Common myeloid progenitor, CD34-positive (primary cell): ENCODE measurements at regions not wholly inside any gene's neighbourhood (a gene's known extent, or its start where the extent isn't known, plus 50 kb on each side); places are given as distances from the start of the nearest gene placed in this dataset.

ENCODE experiments used
- CTCF ChIA-PET: fragments of 350-600 bp; sonication (Branson Sonifier 250); formaldehyde crosslinking; loops from one replicate; lab custom pipeline; 2021; ENCODE audit warnings: antibody characterized with exemption; lab: Charles Lee
- POLR2A ChIA-PET: fragments of 350-600 bp; sonication (Branson Sonifier 250); formaldehyde crosslinking; loops from one replicate; lab custom pipeline; 2021; ENCODE audit warnings: antibody characterized with exemption; lab: Charles Lee
- DNase-seq, 3 donors: peaks; one replicate each; pipeline versions ENCODE4 v3.0.0 to v3.0.0-alpha.2; 2013
- H3K27ac ChIP-seq, 2 experiments: 1 replicate in 1 of 2; 2 replicates in 1 of 2; pipeline ENCODE4 v1.7.0; 2013; ENCODE audit warnings: inconsistent platforms in 2 of 2, low read length in 2 of 2, mild to moderate bottlenecking in 2 of 2, low read depth in 1 of 2, moderate library complexity in 1 of 2; ENCODE audit not compliant: severe bottlenecking in 2 of 2, insufficient read depth in 1 of 2, poor library complexity in 1 of 2
- H3K27me3 ChIP-seq, 5 experiments: replicated peaks in 2 of 5; 1 replicate in 3 of 5; 2 replicates in 2 of 5; pipeline versions ENCODE4 v1.6.1 to v1.7.0; 2013; ENCODE audit warnings: low read length in 4 of 5, mild to moderate bottlenecking in 2 of 5, moderate library complexity in 2 of 5, inconsistent platforms in 1 of 5; ENCODE audit not compliant: insufficient read depth in 5 of 5, control insufficient read depth in 4 of 5
- H3K36me3 ChIP-seq, 4 experiments: 1 replicate in 2 of 4; 2 replicates in 2 of 4; pipeline versions ENCODE4 v1.6.1 to v1.7.0; 2013; ENCODE audit warnings: low read length in 3 of 4, control low read depth in 1 of 4, mild to moderate bottlenecking in 1 of 4; ENCODE audit not compliant: control insufficient read depth in 4 of 4, insufficient read depth in 4 of 4
- H3K4me1 ChIP-seq, 4 experiments: 1 replicate in 3 of 4; 2 replicates in 1 of 4; pipeline versions ENCODE4 v1.6.1 to v1.7.1; 2013; ENCODE audit warnings: low read length in 3 of 4, mild to moderate bottlenecking in 3 of 4, control low read depth in 1 of 4, inconsistent platforms in 1 of 4, moderate library complexity in 1 of 4; ENCODE audit not compliant: control insufficient read depth in 4 of 4, insufficient read depth in 4 of 4; ENCODE audit errors: control extremely low read depth in 1 of 4
- H3K4me3 ChIP-seq, 7 experiments: 1 replicate in 4 of 7; 2 replicates in 3 of 7; pipeline versions ENCODE4 v1.5.1 to v1.7.0; 2013; ENCODE audit warnings: mild to moderate bottlenecking in 7 of 7, low read length in 6 of 7, moderate library complexity in 6 of 7, inconsistent platforms in 2 of 7, low read depth in 2 of 7, control low read depth in 1 of 7; ENCODE audit not compliant: insufficient read depth in 4 of 7, control insufficient read depth in 1 of 7; ENCODE audit errors: extremely low read depth in 1 of 7
- H3K9me3 ChIP-seq, 5 experiments: 1 replicate in 4 of 5; 2 replicates in 1 of 5; pipeline versions ENCODE4 v1.6.1 to v1.7.1; 2013; ENCODE audit warnings: low read length in 4 of 5, mild to moderate bottlenecking in 2 of 5, inconsistent platforms in 1 of 5, low read depth in 1 of 5, moderate library complexity in 1 of 5; ENCODE audit not compliant: control insufficient read depth in 4 of 5, insufficient read depth in 2 of 5; ENCODE audit errors: control extremely low read depth in 1 of 5
- WGBS: methylation state at CpG from one replicate; pipeline ENCODE4 v1.1.5; 2013; ENCODE audit not compliant: insufficient coverage; 5-methylcytosine and 5-hydroxymethylcytosine counted together

- ChIA-PET POLR2A (interaction anchor here (0.6 kb wide), 1 partner anchor 482 kb away, joined by 5 read pairs; no protein-coding TSS in a partner anchor), CTCF (no interaction called here)
- no peak overlapping the region for H3K4me3 ChIP-seq
- no peaks in the 10 kb centered on the region for H3K36me3 ChIP-seq
- no peaks in the 10 kb centered on the region for H3K27me3 ChIP-seq
- H3K9me3 ChIP-seq, result peaks cover 0 to 10% (median 0%) of the 10 kb centered on the region in 5 experiments
- no peak for DNase-seq
- no peak overlapping the region for H3K27ac ChIP-seq
- H3K4me1 ChIP-seq, result peaks cover 0 to 3% (median 0%) of the 10 kb centered on the region in 4 experiments
- no CpG with 5 or more reads among the region's 2 CpGs for WGBS
Observed at GRCh38 chr4:38211885-38212284, 251.7 kb downstream of the PTTG2 start.

GRCh38 chr4:38213083-38213805, 253.0 kb downstream of the PTTG2 start:
- ChIA-PET CTCF (interaction anchor here (0.6 kb wide), 1 partner anchor 11 kb away, joined by 3 read pairs; no protein-coding TSS in a partner anchor), POLR2A (no interaction called here)
- Histone ChIP-seq H3K27ac (no peak overlapping the region), H3K4me3 (no peak overlapping the region), H3K4me1 (peaks cover 0 to 3% (median 0%) of the 10 kb centered on the region in 4 experiments), H3K27me3 (no peaks in the 10 kb centered on the region), H3K9me3 (peaks cover 0 to 10% (median 0%) of the 10 kb centered on the region in 5 experiments), H3K36me3 (no peaks in the 10 kb centered on the region)
- DNase-seq, result peak in 2 of 3 donors; percentile 28 to 33
- 100% methylated on average over 1 of the region's 2 CpGs for WGBS

- CTCF ChIA-PET, result interaction anchor here (0.6 kb wide), 1 partner anchor 48 kb away, joined by 3 read pairs; no protein-coding TSS in a partner anchor
- Histone ChIP-seq H3K4me3 (no peak overlapping the region), H3K36me3 (no peaks in the 10 kb centered on the region), H3K9me3 (no peaks in the 10 kb centered on the region), H3K27me3 (no peaks in the 10 kb centered on the region), H3K27ac (no peak overlapping the region), H3K4me1 (no peaks in the 10 kb centered on the region)
- 100% methylated on average over 1 of the region's 2 CpGs for WGBS
- POLR2A ChIA-PET, result no interaction called here
- DNase-seq, result no peak
Observed at GRCh38 chr4:38222892-38223291, 262.7 kb downstream of the PTTG2 start.

- ChIA-PET CTCF (interaction anchor here (0.6 kb wide), 1 partner anchor 49 kb away, joined by 3 read pairs; no protein-coding TSS in a partner anchor), POLR2A (no interaction called here)
- Histone ChIP-seq H3K9me3 (no peaks in the 10 kb centered on the region), H3K4me1 (no peaks in the 10 kb centered on the region), H3K36me3 (no peaks in the 10 kb centered on the region), H3K27ac (no peak overlapping the region), H3K4me3 (no peak overlapping the region), H3K27me3 (no peaks in the 10 kb centered on the region)
- no CpG with 5 or more reads among the region's 1 CpG for WGBS
- no peak for DNase-seq
Observed at GRCh38 chr4:38223306-38223705, 263.1 kb downstream of the PTTG2 start.

GRCh38 chr4:38223782-38224236, 263.6 kb downstream of the PTTG2 start:
- 78% methylated on average over 6 of the region's 9 CpGs for whole genome bisulfite sequencing
- no peak overlapping the region for H3K4me3 ChIP-seq
- no peaks in the 10 kb centered on the region for H3K36me3 ChIP-seq
- no peaks in the 10 kb centered on the region for H3K4me1 ChIP-seq
- H3K27ac ChIP-seq, result no peak overlapping the region
- POLR2A ChIA-PET, result no interaction called here
- no peaks in the 10 kb centered on the region for H3K9me3 ChIP-seq
- CTCF ChIA-PET, result no interaction called here
- H3K27me3 ChIP-seq, result no peaks in the 10 kb centered on the region
- DNase-seq, result no peak

GRCh38 chr4:38224850-38225249, 264.7 kb downstream of the PTTG2 start:
- Histone ChIP-seq H3K4me3 (no peak overlapping the region), H3K4me1 (peaks cover 0 to 5% (median 2%) of the 10 kb centered on the region in 4 experiments), H3K36me3 (no peaks in the 10 kb centered on the region), H3K27me3 (no peaks in the 10 kb centered on the region), H3K27ac (no peak overlapping the region), H3K9me3 (no peaks in the 10 kb centered on the region)
- no peak for DNase-seq
- ChIA-PET POLR2A (no interaction called here), CTCF (interaction anchor here (0.5 to 1.4 kb wide), 2 partner anchors 46 to 95 kb away, joined by 3 read pairs; no protein-coding TSS in a partner anchor)
- 79% methylated on average over 2 of the region's 3 CpGs for WGBS

- Histone ChIP-seq H3K36me3 (no peaks in the 10 kb centered on the region), H3K27ac (no peak overlapping the region), H3K4me3 (no peak overlapping the region), H3K27me3 (no peaks in the 10 kb centered on the region), H3K4me1 (peaks cover 5 to 15% (median 6%) of the 10 kb centered on the region in 4 experiments), H3K9me3 (no peaks in the 10 kb centered on the region)
- 90% methylated on average over 2 of the region's 2 CpGs for WGBS
- CTCF ChIA-PET, result no interaction called here
- POLR2A ChIA-PET, result no interaction called here
- DNase-seq, result no peak
Observed at GRCh38 chr4:38226170-38226569, 266.0 kb downstream of the PTTG2 start.
